Thyroid gland (tissue), 4 donors: ENCODE measurements at regions not wholly inside any gene's neighbourhood (a gene's known extent, or its start where the extent isn't known, plus 50 kb on each side); places are given as distances from the start of the nearest gene placed in this dataset.

Experiments used
- DNase-seq, 2 donors: peaks; one replicate each; pipeline ENCODE4 v3.0.0-alpha.2; 2019
- H3K27ac ChIP-seq, 3 donors: fragments of 200-600 bp; sonication (generic); 1 replicate in 2 of 3; 2 replicates in 1 of 3; pipeline ENCODE4 v1.5.1; 2016 to 2019; ENCODE audit warnings: mild to moderate bottlenecking in 1 of 3, moderate library complexity in 1 of 3
- H3K27me3 ChIP-seq: fragments of 200-600 bp; sonication (generic); one replicate; pipeline ENCODE4 v1.5.1; 2019
- H3K36me3 ChIP-seq, 2 donors: fragments of 200-600 bp; sonication (generic); one replicate each; pipeline ENCODE4 v1.5.1; 2016 to 2019
- H3K4me1 ChIP-seq, 2 donors: fragments of 200-600 bp; sonication (generic); one replicate each; pipeline ENCODE4 v1.5.1; 2017 to 2019
- H3K4me3 ChIP-seq, 3 donors: fragments of 200-600 bp; sonication (generic); replicated peaks in 1 of 3; 1 replicate in 2 of 3; 2 replicates in 1 of 3; pipeline ENCODE4 v1.5.1; 2016; ENCODE audit warnings: mild to moderate bottlenecking in 1 of 3
- H3K9me3 ChIP-seq: fragments of 200-600 bp; sonication (generic); one replicate; pipeline ENCODE4 v1.5.1; 2017
- POLR2A ChIP-seq, 2 donors: fragments of 450-650 bp; IDR thresholded peaks; one replicate each; pipeline ENCODE4 v1.6.1; 2017; ENCODE audit warnings: antibody characterized with exemption in 2 of 2, mild to moderate bottlenecking in 2 of 2, moderate library complexity in 1 of 2
- WGBS, 2 donors: methylation state at CpG; one replicate each; pipeline ENCODE4 v1.1.5; 2017; 5-methylcytosine and 5-hydroxymethylcytosine counted together
- intact Hi-C: fragments of 100-400 bp; cut with DNase I; formaldehyde crosslinking; loops from one replicate; pipeline ENCODE4 v1.15.1; 2023
- TF ChIP-seq, protein P1 (sequence below), 6 experiments: fragments of 200-600 bp in 3 of 6; fragments of 450-650 bp in 3 of 6; sonication (generic) in 3 of 6; IDR thresholded peaks; one replicate each; pipeline ENCODE4 v1.5.1; 2016 to 2019; ENCODE audit warnings: antibody characterized with exemption in 6 of 6, mild to moderate bottlenecking in 2 of 6, inconsistent platforms in 1 of 6, moderate library complexity in 1 of 6

DNA sequence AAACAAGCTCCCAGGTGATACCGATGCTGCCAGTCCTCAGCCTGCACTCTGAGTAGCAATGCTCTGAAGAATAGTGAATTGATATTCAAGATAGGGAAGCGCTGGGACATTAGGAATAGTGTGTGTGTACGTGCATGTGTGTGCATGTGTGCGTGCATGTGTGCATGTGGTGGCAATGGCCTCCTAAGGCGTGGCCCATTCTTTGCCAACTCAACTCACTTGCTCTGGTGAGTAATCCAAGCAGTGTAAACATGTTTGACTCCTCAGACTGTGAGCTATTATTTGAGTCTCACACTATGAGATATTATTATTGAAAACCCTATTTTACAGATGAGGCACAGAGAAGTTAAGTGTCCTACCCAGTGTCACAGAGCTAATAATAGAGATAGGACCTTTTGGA is 186.6 kb downstream of the RAB11FIP2 start:
- no peak for DNase-seq
- intact Hi-C loops = no loop called here
- Histone ChIP-seq H3K36me3 (no peaks in the 10 kb centered on the region), H3K4me3 (no peak overlapping the region), H3K9me3 (no peaks in the 10 kb centered on the region), H3K27me3 (no peaks in the 10 kb centered on the region), H3K27ac (no peak overlapping the region), H3K4me1 (no peaks in the 10 kb centered on the region)
- WGBS, 2 donors = 85 to 90% methylated on average over 5 of the region's 5 CpGs
- TF ChIP-seq POLR2A (IDR thresholded peaks at IDR 0.05) = no peak
- TF ChIP-seq, protein P1, sequence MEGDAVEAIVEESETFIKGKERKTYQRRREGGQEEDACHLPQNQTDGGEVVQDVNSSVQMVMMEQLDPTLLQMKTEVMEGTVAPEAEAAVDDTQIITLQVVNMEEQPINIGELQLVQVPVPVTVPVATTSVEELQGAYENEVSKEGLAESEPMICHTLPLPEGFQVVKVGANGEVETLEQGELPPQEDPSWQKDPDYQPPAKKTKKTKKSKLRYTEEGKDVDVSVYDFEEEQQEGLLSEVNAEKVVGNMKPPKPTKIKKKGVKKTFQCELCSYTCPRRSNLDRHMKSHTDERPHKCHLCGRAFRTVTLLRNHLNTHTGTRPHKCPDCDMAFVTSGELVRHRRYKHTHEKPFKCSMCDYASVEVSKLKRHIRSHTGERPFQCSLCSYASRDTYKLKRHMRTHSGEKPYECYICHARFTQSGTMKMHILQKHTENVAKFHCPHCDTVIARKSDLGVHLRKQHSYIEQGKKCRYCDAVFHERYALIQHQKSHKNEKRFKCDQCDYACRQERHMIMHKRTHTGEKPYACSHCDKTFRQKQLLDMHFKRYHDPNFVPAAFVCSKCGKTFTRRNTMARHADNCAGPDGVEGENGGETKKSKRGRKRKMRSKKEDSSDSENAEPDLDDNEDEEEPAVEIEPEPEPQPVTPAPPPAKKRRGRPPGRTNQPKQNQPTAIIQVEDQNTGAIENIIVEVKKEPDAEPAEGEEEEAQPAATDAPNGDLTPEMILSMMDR (IDR thresholded peaks at IDR 0.05) = no peak

DNA sequence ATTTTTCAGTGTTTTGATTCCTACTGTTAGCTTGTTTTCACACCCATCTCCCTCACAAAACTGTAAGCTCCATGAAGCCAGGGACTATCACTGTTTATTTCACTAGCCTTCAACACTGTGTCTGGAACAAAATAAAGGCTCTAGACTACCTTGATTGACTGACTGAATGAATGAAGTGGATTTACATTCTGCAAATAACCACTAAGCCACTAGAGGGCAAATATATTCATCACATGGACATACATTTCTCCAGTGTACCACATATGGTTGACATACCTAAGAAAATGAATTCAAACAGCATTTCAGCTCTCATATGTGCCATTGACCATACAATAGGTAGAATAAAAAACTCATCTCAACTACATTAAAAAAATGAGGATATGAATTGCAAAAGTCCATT is 185.9 kb downstream of the RAB11FIP2 start:
- no peak for TF ChIP-seq POLR2A (IDR thresholded peaks at IDR 0.05)
- Histone ChIP-seq H3K9me3 (no peaks in the 10 kb centered on the region), H3K27ac (no peak overlapping the region), H3K4me1 (no peaks in the 10 kb centered on the region), H3K27me3 (no peaks in the 10 kb centered on the region), H3K36me3 (no peaks in the 10 kb centered on the region), H3K4me3 (no peak overlapping the region)
- no peak for DNase-seq
- intact Hi-C loops = no loop called here

DNA sequence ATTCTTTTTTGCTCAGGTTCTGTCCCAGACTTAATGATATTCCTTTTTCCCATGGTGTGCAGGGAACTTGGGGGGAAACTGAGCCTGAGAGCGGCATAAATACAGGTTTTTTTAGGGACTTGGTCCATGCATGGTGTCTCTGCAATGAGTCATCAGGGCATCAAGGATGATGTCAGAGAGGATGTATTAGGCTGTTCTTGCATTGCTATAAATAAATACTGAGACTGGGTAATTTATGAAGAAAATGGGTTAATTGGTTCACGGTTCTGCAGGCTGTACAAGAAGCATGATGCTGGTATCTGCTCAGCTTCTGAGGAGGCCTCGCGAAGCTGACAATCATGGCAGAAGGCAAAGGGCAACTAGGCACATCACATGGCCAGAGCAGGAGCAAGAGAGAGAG is 185.4 kb downstream of the RAB11FIP2 start:
- Histone ChIP-seq H3K27ac (no peak overlapping the region), H3K36me3 (no peaks in the 10 kb centered on the region), H3K9me3 (no peaks in the 10 kb centered on the region), H3K4me1 (no peaks in the 10 kb centered on the region), H3K4me3 (no peak overlapping the region), H3K27me3 (no peaks in the 10 kb centered on the region)
- WGBS, 2 donors = 81 to 96% methylated on average over 4 of the region's 4 CpGs
- DNase-seq = no peak
- TF ChIP-seq, protein P1 (IDR thresholded peaks at IDR 0.05) = no peak
- TF ChIP-seq POLR2A (IDR thresholded peaks at IDR 0.05) = no peak
- intact Hi-C loops = no loop called here

DNA sequence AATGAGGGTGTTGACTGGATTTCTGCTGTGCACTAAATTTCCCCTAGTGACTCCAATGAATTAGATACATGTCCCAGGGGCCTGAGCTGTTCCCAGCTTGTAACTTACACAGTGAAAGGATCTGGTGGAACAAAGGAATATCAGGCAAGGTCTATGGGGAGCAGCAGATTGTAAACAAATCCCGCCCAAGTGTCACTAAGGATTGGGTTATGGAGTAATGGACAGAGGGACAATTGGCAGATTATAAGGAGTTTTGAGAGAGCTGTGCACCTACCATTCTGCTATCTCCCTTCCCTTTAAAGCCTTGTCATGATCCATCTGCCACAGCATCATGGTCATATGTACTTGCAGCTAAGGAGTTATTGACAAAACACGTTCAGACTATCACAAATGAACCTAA is 183.0 kb downstream of the RAB11FIP2 start:
- H3K27me3 ChIP-seq = no peaks in the 10 kb centered on the region
- WGBS, 2 donors = 41 to 78% methylated on average over 2 of the region's 2 CpGs
- no peak for DNase-seq
- no peak overlapping the region for H3K27ac ChIP-seq
- H3K36me3 ChIP-seq = no peaks in the 10 kb centered on the region
- TF ChIP-seq, protein P1 (IDR thresholded peaks at IDR 0.05) = no peak
- TF ChIP-seq POLR2A (IDR thresholded peaks at IDR 0.05) = no peak
- H3K4me1 ChIP-seq = no peaks in the 10 kb centered on the region
- intact Hi-C loops = no loop called here
- H3K9me3 ChIP-seq = no peaks in the 10 kb centered on the region
- no peak overlapping the region for H3K4me3 ChIP-seq

DNA sequence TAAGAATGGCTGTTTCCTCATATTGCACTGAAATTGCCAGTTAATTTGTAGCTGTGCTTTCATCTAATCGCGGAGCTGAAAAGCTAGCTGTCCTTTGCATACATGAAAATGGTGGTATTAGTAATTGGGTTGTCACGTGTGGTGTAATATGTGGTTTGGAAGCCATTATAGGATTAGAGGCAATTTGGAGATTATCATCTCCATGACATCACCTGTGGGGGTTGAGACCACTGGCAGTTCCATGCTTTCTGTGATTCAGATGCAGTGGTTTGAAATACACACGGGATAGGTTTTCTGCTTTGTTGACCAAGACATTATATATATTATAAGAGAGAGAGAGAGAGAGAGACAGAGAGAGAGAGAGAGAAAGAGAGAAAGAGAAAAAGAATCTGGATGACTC is 180.8 kb downstream of the RAB11FIP2 start:
- 85 to 88% methylated on average over 4 of the region's 4 CpGs for WGBS, 2 donors

More for the DNA sequence above, 180.8 kb downstream of the RAB11FIP2 start:
- intact Hi-C loops = no loop called here
- Histone ChIP-seq H3K27me3 (no peaks in the 10 kb centered on the region), H3K4me3 (no peak overlapping the region), H3K9me3 (no peaks in the 10 kb centered on the region), H3K4me1 (no peaks in the 10 kb centered on the region), H3K36me3 (no peaks in the 10 kb centered on the region), H3K27ac (no peak overlapping the region)
- no peak for TF ChIP-seq POLR2A (IDR thresholded peaks at IDR 0.05)
- TF ChIP-seq, protein P1 (IDR thresholded peaks at IDR 0.05) = no peak
- no peak for DNase-seq
